Tibial nerve (tissue), 3 donors: ENCODE measurements at regions not wholly inside any gene's neighbourhood (a gene's known extent, or its start where the extent isn't known, plus 50 kb on each side); places are given as distances from the start of the nearest gene placed in this dataset.

ENCODE experiments used
- CTCF ChIP-seq, 5 experiments: fragments of 200-600 bp in 3 of 5; fragments of 450-650 bp in 2 of 5; sonication (generic) in 3 of 5; IDR thresholded peaks; one replicate each; pipeline ENCODE4 v1.5.1; 2016 to 2019; ENCODE audit warnings: antibody characterized with exemption in 5 of 5, mild to moderate bottlenecking in 3 of 5, moderate library complexity in 2 of 5
- POLR2A ChIP-seq, 2 donors: fragments of 450-650 bp; IDR thresholded peaks; one replicate each; pipeline ENCODE4 v1.6.1; 2017; ENCODE audit warnings: antibody characterized with exemption in 2 of 2, mild to moderate bottlenecking in 2 of 2, moderate library complexity in 2 of 2

GRCh38 chr1:113340038-113340437 is 50.3 kb upstream of the MAGI3 start:
- TF ChIP-seq POLR2A (IDR thresholded peaks at IDR 0.05) (no peak), CTCF (IDR thresholded peaks at IDR 0.05) (no peak)
